ENCODE measurements at regions not wholly inside any gene's neighbourhood (a gene's known extent, or its start where the extent isn't known, plus 50 kb on each side); places are given as distances from the start of the nearest gene placed in this dataset.

DNA sequence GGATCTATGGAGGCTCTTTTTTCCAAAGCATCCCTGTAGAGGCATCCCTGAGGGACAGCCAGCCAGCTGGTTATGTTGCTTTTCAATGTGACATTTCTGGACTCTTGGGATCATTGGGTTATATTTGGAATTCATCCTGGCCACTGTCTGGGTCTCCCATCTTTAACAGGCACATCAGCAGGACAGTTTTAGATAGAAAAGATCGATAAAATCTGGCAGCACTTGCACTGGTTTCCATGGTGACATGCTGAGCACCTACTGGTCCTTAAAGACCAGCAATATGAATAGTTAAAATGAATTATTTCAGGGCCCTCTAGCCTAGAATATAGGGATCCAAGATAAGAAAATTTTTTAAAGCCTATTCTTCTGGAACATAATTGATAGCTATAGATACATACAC is 151.6 kb downstream of the KDR start:
- H3K36me3 Mint-ChIP-seq (ENCODE audit: insufficient read depth in 1 of 3, low read depth in 3 of 3), result no peaks in the 10 kb centered on the region
- no peak overlapping the region for H2BK15ac ChIP-seq (ENCODE audit: low read depth, low read length)
- TF ChIP-seq, protein P1, sequence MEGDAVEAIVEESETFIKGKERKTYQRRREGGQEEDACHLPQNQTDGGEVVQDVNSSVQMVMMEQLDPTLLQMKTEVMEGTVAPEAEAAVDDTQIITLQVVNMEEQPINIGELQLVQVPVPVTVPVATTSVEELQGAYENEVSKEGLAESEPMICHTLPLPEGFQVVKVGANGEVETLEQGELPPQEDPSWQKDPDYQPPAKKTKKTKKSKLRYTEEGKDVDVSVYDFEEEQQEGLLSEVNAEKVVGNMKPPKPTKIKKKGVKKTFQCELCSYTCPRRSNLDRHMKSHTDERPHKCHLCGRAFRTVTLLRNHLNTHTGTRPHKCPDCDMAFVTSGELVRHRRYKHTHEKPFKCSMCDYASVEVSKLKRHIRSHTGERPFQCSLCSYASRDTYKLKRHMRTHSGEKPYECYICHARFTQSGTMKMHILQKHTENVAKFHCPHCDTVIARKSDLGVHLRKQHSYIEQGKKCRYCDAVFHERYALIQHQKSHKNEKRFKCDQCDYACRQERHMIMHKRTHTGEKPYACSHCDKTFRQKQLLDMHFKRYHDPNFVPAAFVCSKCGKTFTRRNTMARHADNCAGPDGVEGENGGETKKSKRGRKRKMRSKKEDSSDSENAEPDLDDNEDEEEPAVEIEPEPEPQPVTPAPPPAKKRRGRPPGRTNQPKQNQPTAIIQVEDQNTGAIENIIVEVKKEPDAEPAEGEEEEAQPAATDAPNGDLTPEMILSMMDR (conservative IDR thresholded peaks at IDR 0.05), result no peak
- no peak overlapping the region for H2BK12ac ChIP-seq (ENCODE audit: insufficient read length, low read depth, low read length)
- H3K4me2 ChIP-seq (ENCODE audit: insufficient read depth, insufficient read length, low read length), result no peak overlapping the region
- H3K9me3 Mint-ChIP-seq, result no peaks in the 10 kb centered on the region; a peak in 1 of 5 replicates
- H4K20me1 ChIP-seq (ENCODE audit: control insufficient read depth, insufficient read depth, insufficient read length), result no peaks in the 10 kb centered on the region
- no peaks in the 10 kb centered on the region for H3K9me3 ChIP-seq (ENCODE audit: control insufficient read depth, low read depth, low read length)
- peaks cover 3% of the 10 kb centered on the region; the same call in 1 of the 2 replicates for H3K4me1 ChIP-seq (ENCODE audit: insufficient read depth, low read length)
- H4K8ac ChIP-seq (replicated peaks; ENCODE audit: insufficient read length, low read depth, low read length), result no peak overlapping the region
- no peak overlapping the region for H2BK120ac ChIP-seq (ENCODE audit: low read depth, low read length, poor library complexity, severe bottlenecking)
- H3K4me3 Mint-ChIP-seq, result no peak overlapping the region
- no peak overlapping the region for H2BK5ac ChIP-seq (ENCODE audit: insufficient read length, low read length)
- no peaks in the 10 kb centered on the region for H3K23me2 ChIP-seq (ENCODE audit: insufficient read length, low read depth, low read length, poor library complexity, severe bottlenecking)
- peaks cover 8 to 13% of the 10 kb centered on the region in 2 experiments for H3K4me1 Mint-ChIP-seq
- H3K27ac ChIP-seq (ENCODE audit: insufficient read length, low read depth, low read length), result no peak overlapping the region
- H3K27ac Mint-ChIP-seq, result no peak overlapping the region
- H2BK20ac ChIP-seq (ENCODE audit: low read depth, low read length, poor library complexity, severe bottlenecking), result no peak overlapping the region
- H3K79me1 ChIP-seq (ENCODE audit: insufficient read depth, low read depth, low read length, poor library complexity, severe bottlenecking), result no peaks in the 10 kb centered on the region
- no peak for DNase-seq
- H3K27me3 Mint-ChIP-seq (ENCODE audit: low read depth), result no peaks in the 10 kb centered on the region; the same call in 1 of the 2 replicates
- no peaks in the 10 kb centered on the region for H3K27me3 ChIP-seq (ENCODE audit: insufficient read depth, low read length)
- no peak overlapping the region for H3K56ac ChIP-seq (ENCODE audit: insufficient read length, low read depth, low read length)
- H2AK5ac ChIP-seq (ENCODE audit: insufficient read length, low read length), result no peak overlapping the region
- no peak overlapping the region for H3K18ac ChIP-seq (ENCODE audit: insufficient read length, low read depth, low read length)
- WGBS (ENCODE audit: extremely low coverage, insufficient read length, low lambda C conversion rate), result no CpG with 5 or more reads among the region's 1 CpG
- no peak overlapping the region for H3T11ph ChIP-seq (ENCODE audit: low read length)
- no peak overlapping the region for H2AFZ ChIP-seq (ENCODE audit: low read length)
- no peak overlapping the region for H3K14ac ChIP-seq (ENCODE audit: insufficient read depth, low read length)
- no peak overlapping the region for H4K91ac ChIP-seq (ENCODE audit: insufficient read length, low read depth, low read length)
- H4K5ac ChIP-seq (ENCODE audit: insufficient read length, low read depth, low read length), result no peak overlapping the region
- no peak overlapping the region for H3K23ac ChIP-seq (ENCODE audit: insufficient read length, low read depth, low read length)
- no peaks in the 10 kb centered on the region for H3K79me2 ChIP-seq (ENCODE audit: insufficient read depth, low read length)
- H3K9ac ChIP-seq (ENCODE audit: extremely low read depth, insufficient read length, low read length), result no peak overlapping the region
- H3K4ac ChIP-seq (ENCODE audit: low read depth, low read length), result no peak overlapping the region
